ENCODE measurements at regions not wholly inside any gene's neighbourhood (a gene's known extent, or its start where the extent isn't known, plus 50 kb on each side); places are given as distances from the start of the nearest gene placed in this dataset.

DNA sequence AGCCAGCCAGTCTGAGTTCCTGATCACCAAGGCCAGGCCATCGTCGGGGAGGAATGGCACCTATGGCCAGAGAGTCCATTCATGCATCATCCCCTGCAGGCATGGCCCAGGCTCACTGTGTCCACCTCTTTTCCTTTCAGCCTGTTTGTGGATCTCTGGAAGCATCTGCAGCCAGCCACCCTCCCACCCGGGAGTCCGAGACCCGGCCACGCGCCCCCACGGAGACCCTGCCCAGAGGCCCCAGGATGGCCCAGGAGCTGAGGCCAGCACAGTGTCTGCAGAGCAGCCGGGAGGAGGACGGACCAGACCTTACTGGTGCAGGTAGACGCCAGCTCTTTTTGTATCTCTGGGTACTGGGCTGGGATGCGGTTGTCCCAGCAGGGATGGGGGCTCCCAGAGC lies 245.1 kb upstream of the CIBAR2 start:
- intact Hi-C loops (cut with micrococcal nuclease), result no loop called here

DNA sequence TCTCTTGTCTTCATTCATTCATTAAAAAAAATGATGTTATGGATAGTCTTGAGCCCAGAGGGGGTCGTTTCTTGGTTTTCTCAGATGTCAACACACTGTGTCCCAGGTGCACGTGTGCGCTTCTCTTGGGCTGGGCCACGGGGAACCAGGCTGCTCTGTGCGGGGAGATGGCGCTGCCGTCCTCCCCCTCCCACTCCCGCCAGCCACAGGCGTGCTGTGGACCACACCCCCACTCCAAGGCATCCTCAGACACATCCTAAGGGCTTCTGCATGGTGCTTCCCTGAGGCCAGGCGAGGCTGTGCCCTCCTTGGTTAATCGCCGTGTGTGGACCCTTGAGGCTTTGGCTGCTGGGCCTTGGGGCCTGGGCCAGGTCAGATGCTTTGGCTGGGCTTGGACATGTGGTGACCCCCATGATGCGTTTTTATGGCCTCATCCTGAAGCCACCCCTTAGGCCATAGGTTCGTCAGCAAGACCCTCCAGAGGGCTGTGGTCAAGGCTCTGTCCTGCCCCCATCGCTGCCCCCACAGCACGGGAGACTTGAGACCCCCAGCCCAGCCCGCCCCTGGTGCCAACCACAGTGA lies 245.7 kb upstream of the CIBAR2 start:
- intact Hi-C loops (cut with micrococcal nuclease), result no loop called here

DNA sequence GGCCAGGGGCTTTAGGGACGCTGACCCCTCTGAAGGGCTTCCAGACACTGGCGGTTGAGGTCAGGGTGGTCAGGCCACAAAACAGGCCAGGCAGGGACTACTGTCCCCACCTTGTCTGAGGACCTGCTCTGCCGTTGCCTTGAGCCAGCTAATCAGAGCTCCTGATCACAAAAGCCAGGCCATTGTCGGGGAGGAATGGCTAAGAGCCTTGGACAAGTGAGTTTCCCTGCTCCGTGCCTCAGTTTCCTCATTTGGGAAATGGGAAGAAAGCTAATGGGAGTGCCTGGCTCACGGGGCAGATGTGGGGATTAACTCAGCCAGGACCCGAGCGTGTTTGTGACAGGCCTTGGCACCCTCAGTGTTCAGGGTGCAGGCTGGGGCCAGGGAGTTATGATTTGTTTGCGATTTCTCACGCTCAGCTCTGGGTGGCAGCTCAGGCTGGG lies 246.5 kb upstream of the CIBAR2 start:
- intact Hi-C loops (cut with micrococcal nuclease), result no loop called here

DNA sequence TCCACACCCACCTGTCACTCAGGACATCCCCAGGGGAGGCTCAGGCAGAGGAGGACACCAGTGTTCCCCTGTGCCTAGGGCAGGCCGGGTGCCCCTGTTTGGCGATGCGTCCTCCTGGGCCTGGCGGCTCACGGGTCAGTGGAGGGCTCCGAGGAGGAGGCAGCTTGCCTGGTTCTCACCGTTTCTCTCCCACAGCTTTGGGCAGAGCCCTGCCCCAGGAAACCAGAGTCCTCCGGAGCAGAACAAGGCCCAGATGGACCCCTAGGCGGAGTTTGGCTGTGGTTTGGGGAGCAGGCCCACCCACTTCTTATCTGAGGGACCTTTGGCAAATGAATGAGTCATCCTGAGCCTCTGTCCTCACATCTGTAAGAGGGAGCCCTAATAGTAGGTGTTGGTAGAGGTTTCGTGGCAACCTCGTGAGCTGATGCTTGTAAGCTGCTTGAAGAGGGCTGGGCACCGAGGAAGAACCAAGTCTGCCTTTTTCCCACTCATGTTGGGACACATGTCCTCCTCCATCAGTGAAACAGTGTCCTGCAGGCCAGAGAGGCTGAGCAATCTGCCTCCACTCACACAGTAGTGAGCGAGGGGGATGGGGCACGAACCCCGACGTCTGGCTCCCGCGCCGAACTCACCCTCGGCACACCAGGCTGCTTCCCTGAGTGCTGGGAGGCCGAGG lies 247.0 kb upstream of the CIBAR2 start:
- intact Hi-C loops (cut with micrococcal nuclease), result no loop called here

- intact Hi-C loops (cut with micrococcal nuclease), result no loop called here
Observed at GRCh38 chr16:85360323-85361277, 248.3 kb upstream of the CIBAR2 start.

DNA sequence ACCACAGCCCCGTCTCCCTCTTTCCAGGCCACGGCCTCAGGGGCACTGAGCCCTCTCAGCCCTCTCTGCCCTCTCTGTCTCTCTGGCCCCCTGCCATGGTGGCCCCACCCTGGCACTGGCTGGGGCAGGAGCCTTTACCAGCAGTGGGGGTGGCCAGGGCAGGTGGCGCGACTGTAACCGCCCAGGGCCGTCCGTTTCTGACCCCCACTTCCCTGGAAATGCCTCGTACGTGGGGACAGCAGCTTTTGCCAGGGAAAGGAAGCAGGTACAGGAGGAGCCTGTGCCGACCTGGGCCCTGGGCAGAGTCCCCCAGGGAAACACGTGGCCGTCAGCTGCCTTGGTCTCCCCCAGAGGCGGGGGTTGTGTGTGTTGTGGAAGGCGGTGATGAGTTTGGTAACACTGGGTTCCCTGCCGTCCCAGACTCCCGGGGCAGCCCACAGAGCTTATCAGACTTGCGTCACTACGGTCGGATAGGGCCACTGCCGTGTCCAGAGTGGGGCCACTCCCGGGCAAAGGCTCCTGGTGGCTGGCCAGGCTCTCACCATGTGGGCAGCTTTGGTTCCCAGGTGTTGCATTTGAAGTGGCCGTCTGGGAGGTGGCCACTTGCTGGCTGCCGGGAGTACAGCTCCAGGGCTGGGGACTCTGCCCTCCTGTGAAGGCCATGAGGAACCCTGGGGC lies 249.3 kb upstream of the CIBAR2 start:
- intact Hi-C loops (cut with micrococcal nuclease), result no loop called here

- intact Hi-C loops (cut with micrococcal nuclease), result no loop called here
Observed at GRCh38 chr16:85362443-85362842, 250.2 kb upstream of the CIBAR2 start.

DNA sequence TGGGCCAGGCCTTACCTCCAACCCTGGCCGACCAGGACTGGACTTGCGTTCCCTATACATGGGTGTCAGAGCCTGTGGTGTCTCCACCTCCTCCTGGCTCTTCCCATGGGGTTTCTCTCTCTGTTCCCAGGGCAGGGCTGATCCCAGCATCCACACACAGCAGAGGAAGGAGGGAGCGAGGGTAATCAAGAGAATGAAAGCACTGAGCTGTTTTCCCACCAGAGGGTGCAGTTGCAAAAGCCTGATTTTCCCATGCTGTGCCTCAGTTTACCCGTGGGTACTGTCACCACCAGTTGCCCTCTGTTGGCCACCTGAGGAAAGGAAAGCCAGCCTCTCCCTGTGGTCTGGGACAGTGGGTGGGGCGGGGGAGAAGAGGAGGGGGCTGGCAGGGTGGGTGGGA lies 249.7 kb upstream of the GSE1 start:
- intact Hi-C loops (cut with micrococcal nuclease), result no loop called here

DNA sequence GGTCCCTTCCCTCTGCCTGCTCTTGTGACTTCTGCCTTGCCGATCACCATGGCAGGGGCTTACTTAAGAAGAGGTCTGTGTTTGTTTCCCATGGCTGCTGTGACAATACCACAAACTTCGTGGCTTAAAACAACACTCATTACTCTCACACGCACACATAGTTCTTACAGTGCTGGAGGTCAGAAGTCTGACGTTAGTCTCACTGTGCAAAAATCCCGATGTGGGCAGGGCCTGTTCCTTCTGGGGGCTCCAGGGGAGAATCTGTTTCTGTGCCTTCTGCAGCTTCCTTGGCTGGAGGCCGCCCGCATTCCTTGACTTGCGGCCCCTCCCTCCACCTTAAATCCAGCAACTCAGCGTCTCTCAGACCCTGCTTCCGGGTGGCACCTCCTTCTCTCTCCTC lies 249.2 kb upstream of the GSE1 start:
- intact Hi-C loops (cut with micrococcal nuclease), result no loop called here

GRCh38 chr16:85364323-85365040 lies 248.6 kb upstream of the GSE1 start:
- intact Hi-C loops (cut with micrococcal nuclease), result no loop called here

- intact Hi-C loops (cut with micrococcal nuclease), result no loop called here
Observed at GRCh38 chr16:85365120-85365519, 248.0 kb upstream of the GSE1 start.

GRCh38 chr16:85366031-85366763 lies 246.9 kb upstream of the GSE1 start:
- intact Hi-C loops (cut with micrococcal nuclease), result no loop called here

DNA sequence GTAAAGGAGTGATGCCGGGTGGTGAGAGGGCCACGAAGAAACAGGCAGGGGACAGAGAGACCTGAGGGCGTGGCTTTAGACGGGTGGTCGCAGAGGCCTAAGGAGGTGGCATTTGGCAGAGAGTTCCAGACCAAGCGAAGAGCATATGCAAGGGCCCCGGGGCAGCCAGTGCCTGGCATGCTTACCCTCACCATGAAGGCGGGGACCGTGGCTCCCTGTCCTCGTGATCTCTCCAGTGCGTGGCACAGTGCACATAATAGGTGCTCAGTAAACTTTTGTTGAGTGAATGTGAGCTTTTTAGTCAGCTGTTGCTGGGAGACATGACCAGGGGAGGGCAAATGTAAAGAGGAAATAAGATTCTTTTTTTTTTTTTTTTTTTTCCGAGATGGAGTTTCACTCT lies 245.6 kb upstream of the GSE1 start:
- intact Hi-C loops (cut with micrococcal nuclease), result no loop called here

DNA sequence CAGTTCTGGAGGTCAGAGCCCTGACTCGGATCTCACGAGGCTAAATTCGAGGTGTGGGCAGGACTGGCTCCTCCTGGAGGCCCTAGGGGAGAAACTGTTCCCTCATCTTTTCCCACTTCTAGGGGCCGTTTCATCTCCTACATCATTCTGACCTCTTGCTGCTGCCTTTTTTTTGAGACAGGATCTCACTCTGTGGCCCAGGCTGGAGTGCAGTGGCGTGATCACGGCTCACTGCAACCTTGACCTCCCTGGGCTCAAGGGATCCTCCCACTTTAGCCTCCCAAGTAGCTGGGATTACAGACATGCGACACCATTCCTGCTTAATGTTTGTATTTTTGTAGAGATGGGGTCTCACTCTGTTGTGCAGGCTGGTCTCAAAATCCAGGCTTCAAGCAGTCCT lies 244.1 kb upstream of the GSE1 start:
- intact Hi-C loops (cut with micrococcal nuclease), result no loop called here

GRCh38 chr16:85369741-85370528 lies 243.2 kb upstream of the GSE1 start:
- intact Hi-C loops (cut with micrococcal nuclease), result loop anchor here (2.0 kb wide), 1 partner anchor 349 kb away; no protein-coding TSS in a partner anchor

DNA sequence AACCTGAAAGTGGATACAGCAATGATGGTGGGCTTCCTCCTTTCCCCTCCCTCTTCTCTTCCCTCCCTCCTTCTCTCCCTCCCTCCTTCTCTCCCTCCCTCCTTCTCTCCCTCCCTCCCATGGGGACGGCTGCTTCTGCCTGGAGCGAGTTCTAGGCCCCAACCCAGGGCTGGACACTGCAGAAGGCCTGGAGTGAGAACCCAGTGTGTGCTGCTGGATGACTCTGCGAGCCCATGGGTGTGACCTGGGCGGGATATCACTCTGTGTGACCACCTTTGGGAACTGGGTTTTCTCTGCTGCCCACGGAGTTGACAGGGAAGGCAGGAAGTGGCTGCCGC lies 242.6 kb upstream of the GSE1 start:
- intact Hi-C loops (cut with micrococcal nuclease), result loop anchor here (2.0 kb wide), 1 partner anchor 348 kb away; no protein-coding TSS in a partner anchor

DNA sequence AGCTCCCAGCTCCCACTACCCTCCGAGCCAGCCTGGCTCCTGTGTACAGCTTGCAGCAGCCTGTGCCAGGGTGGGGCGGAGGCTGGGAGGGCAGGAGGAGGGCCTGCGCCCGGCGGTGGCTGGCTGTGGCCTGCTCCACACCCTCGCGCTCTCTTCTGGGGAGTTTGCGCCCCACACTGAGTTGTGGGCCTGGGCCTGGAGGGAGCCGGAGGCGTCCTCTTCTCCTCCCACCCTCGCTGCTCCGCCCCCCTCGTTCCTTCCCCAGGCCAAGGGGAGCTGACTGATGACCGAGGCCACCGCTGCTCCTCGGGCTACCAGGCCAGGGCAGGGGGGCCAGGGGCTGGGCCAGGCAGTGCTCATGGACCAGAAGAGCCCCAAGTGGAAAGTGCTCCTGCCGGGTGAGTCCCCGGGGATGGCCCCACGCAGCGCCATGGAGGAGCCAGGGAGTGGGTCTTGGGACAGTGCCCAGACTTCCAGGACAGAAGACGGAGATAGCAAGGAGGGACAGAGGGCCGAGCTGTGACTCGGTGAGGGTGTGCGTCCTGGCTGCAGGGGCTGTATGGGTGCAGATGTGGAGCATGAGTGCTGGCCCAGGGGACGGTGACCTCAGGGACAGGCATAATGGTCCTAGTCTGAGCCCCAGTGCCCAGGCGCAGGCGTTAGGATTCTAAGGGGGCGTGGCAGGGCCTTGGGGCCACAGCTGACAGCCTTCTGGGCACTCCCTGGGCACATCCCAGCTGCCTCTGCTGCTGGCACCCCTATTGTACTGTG lies 242.1 kb upstream of the GSE1 start:
- intact Hi-C loops (cut with micrococcal nuclease), result loop anchor here (2.0 kb wide), 1 partner anchor 348 kb away; no protein-coding TSS in a partner anchor

DNA sequence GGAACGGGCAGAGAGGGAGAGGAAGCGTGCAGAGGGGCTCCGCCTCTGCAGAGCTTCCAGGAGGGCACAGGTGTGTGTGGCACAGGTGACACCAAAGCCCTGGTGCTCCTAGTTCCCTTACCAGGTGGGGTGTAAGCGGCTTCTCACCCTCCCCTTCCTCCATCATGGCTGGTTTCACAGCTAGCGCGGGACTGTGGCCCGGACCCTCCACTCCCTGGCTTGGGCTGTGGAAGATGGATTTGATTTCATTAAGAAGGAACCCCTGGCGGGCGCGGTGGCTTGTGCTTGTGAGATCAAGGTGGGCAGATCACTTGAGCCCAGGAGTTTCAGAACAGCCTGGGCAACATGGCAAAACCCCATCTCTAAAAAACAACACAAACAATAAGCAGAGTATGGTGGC lies 241.2 kb upstream of the GSE1 start:
- intact Hi-C loops (cut with micrococcal nuclease), result loop anchor here (2.0 kb wide), 1 partner anchor 347 kb away; no protein-coding TSS in a partner anchor
